ENCODE measurements at regions not wholly inside any gene's neighbourhood (a gene's known extent, or its start where the extent isn't known, plus 50 kb on each side); places are given as distances from the start of the nearest gene placed in this dataset.

DNA sequence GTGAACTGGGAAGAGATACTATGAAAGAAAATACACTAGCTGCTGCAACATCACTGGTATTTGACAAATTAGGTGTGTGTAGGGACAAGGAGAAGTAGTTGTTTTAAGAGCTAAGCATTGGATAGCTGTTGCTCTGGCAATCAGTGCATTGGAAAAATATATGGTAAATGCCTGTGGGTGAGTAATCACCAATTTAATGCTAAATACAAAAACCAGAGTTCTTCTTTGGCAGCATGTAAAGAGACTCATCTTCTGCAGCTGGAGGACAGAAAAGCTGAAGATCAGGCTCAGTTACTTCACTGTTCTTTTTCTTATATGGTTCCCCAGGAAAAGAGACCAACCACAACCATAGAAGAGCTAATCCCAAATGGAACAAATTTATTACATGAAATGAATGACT lies 201.8 kb upstream of the MPDZ start:
- Histone ChIP-seq H3K9me3 (ENCODE audit: low read length) (no peaks in the 10 kb centered on the region), H3K36me3 (ENCODE audit: insufficient read depth, low read length) (no peaks in the 10 kb centered on the region), H3K9ac (ENCODE audit: low read length) (no peak overlapping the region), H3F3A (ENCODE audit: insufficient read depth, low read length) (no peaks in the 10 kb centered on the region), H3K79me2 (ENCODE audit: insufficient read depth, low read length) (no peaks in the 10 kb centered on the region), H3K4me2 (ENCODE audit: low read length) (no peak overlapping the region), H3K9me2 (ENCODE audit: low read depth, low read length) (no peaks in the 10 kb centered on the region), H3K27me3 (ENCODE audit: insufficient read depth, low read length) (no peaks in the 10 kb centered on the region), H4K20me1 (ENCODE audit: insufficient read depth, low read length) (no peaks in the 10 kb centered on the region), H3K4me3 (ENCODE audit: low read depth, low read length, poor library complexity, severe bottlenecking) (no peak overlapping the region), H2AFZ (ENCODE audit: low read length) (no peak overlapping the region), H3K27ac (ENCODE audit: low read depth, low read length, poor library complexity, severe bottlenecking) (no peak overlapping the region), H3K4me1 (ENCODE audit: insufficient read depth, low read length, severe bottlenecking) (no peaks in the 10 kb centered on the region)
- no peak for TF ChIP-seq EZH2 (IDR thresholded peaks at IDR 0.05; ENCODE audit: borderline replicate concordance, low read length)
- TF ChIP-seq, protein P1, sequence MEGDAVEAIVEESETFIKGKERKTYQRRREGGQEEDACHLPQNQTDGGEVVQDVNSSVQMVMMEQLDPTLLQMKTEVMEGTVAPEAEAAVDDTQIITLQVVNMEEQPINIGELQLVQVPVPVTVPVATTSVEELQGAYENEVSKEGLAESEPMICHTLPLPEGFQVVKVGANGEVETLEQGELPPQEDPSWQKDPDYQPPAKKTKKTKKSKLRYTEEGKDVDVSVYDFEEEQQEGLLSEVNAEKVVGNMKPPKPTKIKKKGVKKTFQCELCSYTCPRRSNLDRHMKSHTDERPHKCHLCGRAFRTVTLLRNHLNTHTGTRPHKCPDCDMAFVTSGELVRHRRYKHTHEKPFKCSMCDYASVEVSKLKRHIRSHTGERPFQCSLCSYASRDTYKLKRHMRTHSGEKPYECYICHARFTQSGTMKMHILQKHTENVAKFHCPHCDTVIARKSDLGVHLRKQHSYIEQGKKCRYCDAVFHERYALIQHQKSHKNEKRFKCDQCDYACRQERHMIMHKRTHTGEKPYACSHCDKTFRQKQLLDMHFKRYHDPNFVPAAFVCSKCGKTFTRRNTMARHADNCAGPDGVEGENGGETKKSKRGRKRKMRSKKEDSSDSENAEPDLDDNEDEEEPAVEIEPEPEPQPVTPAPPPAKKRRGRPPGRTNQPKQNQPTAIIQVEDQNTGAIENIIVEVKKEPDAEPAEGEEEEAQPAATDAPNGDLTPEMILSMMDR (IDR thresholded peaks at IDR 0.05; ENCODE audit: low read length): no peak

DNA sequence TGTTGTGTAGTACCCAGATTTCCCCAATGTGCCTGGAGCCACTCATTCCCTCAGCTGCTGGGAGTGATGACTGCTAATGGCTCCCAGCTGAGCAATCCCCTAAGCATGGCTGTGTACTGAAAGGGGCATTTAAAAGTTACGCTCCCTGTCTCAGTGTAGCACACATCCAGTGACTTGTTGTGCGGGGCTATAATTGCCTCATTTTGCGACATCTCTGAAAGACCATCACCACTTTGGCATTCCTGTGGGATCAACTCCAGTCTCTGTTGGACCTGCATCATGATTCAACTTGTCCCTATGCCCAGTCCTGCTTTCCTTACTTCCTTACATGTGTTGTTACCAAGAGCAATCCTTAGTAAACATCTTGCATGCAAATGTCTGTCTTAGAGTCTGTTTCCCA lies 201.2 kb upstream of the MPDZ start:
- no peak overlapping the region for H2AFZ ChIP-seq (ENCODE audit: low read length)
- no peaks in the 10 kb centered on the region for H3K27me3 ChIP-seq (ENCODE audit: insufficient read depth, low read length)
- no peak overlapping the region for H3K4me3 ChIP-seq (ENCODE audit: low read depth, low read length, poor library complexity, severe bottlenecking)
- no peaks in the 10 kb centered on the region for H3F3A ChIP-seq (ENCODE audit: insufficient read depth, low read length)
- H3K9ac ChIP-seq (ENCODE audit: low read length): no peak overlapping the region
- no peaks in the 10 kb centered on the region for H3K36me3 ChIP-seq (ENCODE audit: insufficient read depth, low read length)
- no peaks in the 10 kb centered on the region for H3K4me1 ChIP-seq (ENCODE audit: insufficient read depth, low read length, severe bottlenecking)
- no peaks in the 10 kb centered on the region for H3K79me2 ChIP-seq (ENCODE audit: insufficient read depth, low read length)
- no peak overlapping the region for H3K27ac ChIP-seq (ENCODE audit: low read depth, low read length, poor library complexity, severe bottlenecking)
- H3K9me3 ChIP-seq (ENCODE audit: low read length): no peaks in the 10 kb centered on the region
- H4K20me1 ChIP-seq (ENCODE audit: insufficient read depth, low read length): no peaks in the 10 kb centered on the region
- no peaks in the 10 kb centered on the region for H3K9me2 ChIP-seq (ENCODE audit: low read depth, low read length)
- H3K4me2 ChIP-seq (ENCODE audit: low read length): no peak overlapping the region
- no peak for TF ChIP-seq EZH2 (IDR thresholded peaks at IDR 0.05; ENCODE audit: borderline replicate concordance, low read length)
- TF ChIP-seq, protein P1 (IDR thresholded peaks at IDR 0.05; ENCODE audit: low read length): no peak

DNA sequence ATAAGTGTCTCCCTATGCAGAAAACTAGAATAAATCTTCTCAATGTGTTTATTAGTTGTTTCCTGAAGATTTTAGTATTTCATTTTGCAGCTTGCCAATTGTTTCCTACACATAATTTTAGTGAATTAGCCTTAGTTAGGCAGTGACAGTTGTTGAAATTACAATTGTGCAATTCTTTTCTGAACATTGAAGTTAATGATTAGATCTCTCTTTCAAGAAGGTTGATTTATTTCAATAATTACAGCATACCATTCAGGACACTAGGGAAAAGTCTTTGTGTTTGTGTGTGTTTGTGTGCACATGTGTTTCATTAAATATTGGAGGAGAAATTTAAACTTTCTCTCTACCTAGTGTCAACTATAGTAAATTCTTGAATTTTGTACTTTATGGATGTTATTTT lies 199.6 kb upstream of the MPDZ start:
- no peaks in the 10 kb centered on the region for H3F3A ChIP-seq (ENCODE audit: insufficient read depth, low read length)
- no peaks in the 10 kb centered on the region for H3K9me2 ChIP-seq (ENCODE audit: low read depth, low read length)
- no peaks in the 10 kb centered on the region for H3K9me3 ChIP-seq (ENCODE audit: low read length)
- H3K79me2 ChIP-seq (ENCODE audit: insufficient read depth, low read length): no peaks in the 10 kb centered on the region
- no peak overlapping the region for H3K27ac ChIP-seq (ENCODE audit: low read depth, low read length, poor library complexity, severe bottlenecking)
- no peak overlapping the region for H3K4me3 ChIP-seq (ENCODE audit: low read depth, low read length, poor library complexity, severe bottlenecking)
- no peaks in the 10 kb centered on the region for H3K36me3 ChIP-seq (ENCODE audit: insufficient read depth, low read length)
- no peaks in the 10 kb centered on the region for H4K20me1 ChIP-seq (ENCODE audit: insufficient read depth, low read length)
- H2AFZ ChIP-seq (ENCODE audit: low read length): no peak overlapping the region
- no peaks in the 10 kb centered on the region for H3K4me1 ChIP-seq (ENCODE audit: insufficient read depth, low read length, severe bottlenecking)
- no peak for TF ChIP-seq EZH2 (IDR thresholded peaks at IDR 0.05; ENCODE audit: borderline replicate concordance, low read length)
- TF ChIP-seq, protein P1 (IDR thresholded peaks at IDR 0.05; ENCODE audit: low read length): no peak
- H3K27me3 ChIP-seq (ENCODE audit: insufficient read depth, low read length): no peaks in the 10 kb centered on the region
- H3K4me2 ChIP-seq (ENCODE audit: low read length): no peak overlapping the region
- no peak overlapping the region for H3K9ac ChIP-seq (ENCODE audit: low read length)
